Caco-2 (cell line): ENCODE measurements at regions not wholly inside any gene's neighbourhood (a gene's known extent, or its start where the extent isn't known, plus 50 kb on each side); places are given as distances from the start of the nearest gene placed in this dataset.

Experiments used
- BruUV-seq: library from RNA; stranded (reverse); fragments of 400-500 nt; replicated peaks from 2 replicates; lab custom pipeline; 2021; lab: Mats Ljungman, UMichigan
- CTCF ChIA-PET: fragments of 300-600 bp; sonication (Branson Sonifier 250); formaldehyde crosslinking; loops from one replicate; lab custom pipeline; 2022; ENCODE audit warnings: antibody characterized with exemption; lab: Charles Lee
- POLR2A ChIA-PET: fragments of 300-600 bp; sonication (Branson Sonifier 250); formaldehyde crosslinking; loops from one replicate; lab custom pipeline; 2022; ENCODE audit warnings: antibody characterized with exemption; lab: Charles Lee
- DNase-seq, 2 experiments: peaks; one replicate each; pipeline versions ENCODE4 v3.0.0 to v3.0.0-alpha.2; 2020 to 2022
- H3K27me3 ChIP-seq: replicated peaks from 2 replicates; pipeline ENCODE4 v1.6.0; 2011; ENCODE audit warnings: low read length; ENCODE audit not compliant: control insufficient read depth, insufficient read depth
- H3K36me3 ChIP-seq: 2 replicates; pipeline ENCODE4 v1.5.1; 2011; ENCODE audit warnings: low read length; ENCODE audit not compliant: control insufficient read depth, insufficient read depth
- H3K4me1 ChIP-seq: fragments of 250-450 bp; sonication (Bioruptor Pico); 2 replicates; pipeline ENCODE4 v1.5.1; 2020; ENCODE audit warnings: mild to moderate bottlenecking
- H3K4me3 ChIP-seq: 2 replicates; pipeline ENCODE4 v1.5.1; 2011; ENCODE audit warnings: low read depth, mild to moderate bottlenecking, control low read depth, low read length
- H3K9me3 ChIP-seq: fragments of 250-450 bp; sonication (Bioruptor Pico); 2 replicates; pipeline ENCODE4 v1.5.1; 2020; ENCODE audit warnings: mild to moderate bottlenecking, moderate library complexity
- H3K27ac Mint-ChIP-seq: one replicate; pipeline ENCODE4 v1.8.0; 2022; ENCODE audit warnings: mixed read lengths; ENCODE audit not compliant: unreplicated experiment
- H3K27me3 Mint-ChIP-seq: one replicate; pipeline ENCODE4 v1.8.0; 2022; ENCODE audit warnings: mixed read lengths; ENCODE audit not compliant: insufficient read depth, unreplicated experiment
- H3K36me3 Mint-ChIP-seq: one replicate; pipeline ENCODE4 v1.8.0; 2022; ENCODE audit warnings: mild to moderate bottlenecking, mixed read lengths; ENCODE audit not compliant: insufficient read depth, unreplicated experiment
- H3K4me1 Mint-ChIP-seq: one replicate; pipeline ENCODE4 v1.8.0; 2022; ENCODE audit warnings: low read depth, mixed read lengths; ENCODE audit not compliant: unreplicated experiment
- H3K4me3 Mint-ChIP-seq: one replicate; pipeline ENCODE4 v1.8.0; 2022; ENCODE audit warnings: mild to moderate bottlenecking, moderate library complexity, mixed read lengths; ENCODE audit not compliant: unreplicated experiment
- H3K9me3 Mint-ChIP-seq: one replicate; pipeline ENCODE4 v1.8.0; 2022; ENCODE audit warnings: mixed read lengths; ENCODE audit not compliant: unreplicated experiment
- intact Hi-C: fragments of 100-400 bp; cut with micrococcal nuclease; formaldehyde crosslinking; loops from one replicate; pipeline ENCODE4 v1.10.0; 2022; ENCODE audit not compliant: unreplicated experiment
- TF ChIP-seq, protein P1 (sequence below), 2 experiments: fragments of 200-600 bp in 1 of 2; IDR thresholded peaks; 1 replicate in 1 of 2; 2 replicates in 1 of 2; pipeline versions ENCODE4 v1.5.1 to v1.8.0; 2011 to 2022; ENCODE audit warnings: antibody characterized with exemption in 1 of 2, control low read depth in 1 of 2, inconsistent platforms in 1 of 2, low read depth in 1 of 2, low read length in 1 of 2, mild to moderate bottlenecking in 1 of 2, moderate library complexity in 1 of 2; ENCODE audit not compliant: insufficient read depth in 1 of 2, severe bottlenecking in 1 of 2, unreplicated experiment in 1 of 2

DNA sequence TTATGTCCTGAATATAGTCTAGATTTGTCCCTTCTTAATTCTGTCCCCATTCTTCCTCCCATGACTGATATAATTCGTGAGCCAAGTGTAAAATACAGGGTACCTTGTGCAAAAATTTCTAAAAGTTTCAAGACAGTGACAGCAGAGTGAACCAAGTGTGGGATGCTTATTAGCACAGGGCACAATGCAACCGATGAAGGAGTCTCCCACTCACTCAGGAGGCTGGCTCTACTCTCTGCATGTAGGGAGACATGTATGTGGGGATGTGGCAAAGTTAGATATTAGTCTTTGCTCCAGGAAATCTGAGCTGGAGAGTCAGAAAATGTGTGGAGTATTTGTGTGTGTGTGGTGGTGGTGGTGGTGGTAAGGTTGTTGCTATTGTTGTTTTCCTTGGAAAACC lies 305.9 kb downstream of the CHL1 start:
- H3K36me3 Mint-ChIP-seq, result no peaks in the 10 kb centered on the region
- ChIA-PET POLR2A (no interaction called here), CTCF (no interaction called here)
- Histone ChIP-seq H3K36me3 (no peaks in the 10 kb centered on the region), H3K4me3 (no peak overlapping the region), H3K4me1 (no peaks in the 10 kb centered on the region), H3K9me3 (no peaks in the 10 kb centered on the region), H3K27me3 (no peaks in the 10 kb centered on the region)
- H3K4me1 Mint-ChIP-seq, result no peaks in the 10 kb centered on the region
- no peak overlapping the region for H3K4me3 Mint-ChIP-seq
- H3K27ac Mint-ChIP-seq, result no peak overlapping the region
- intact Hi-C loops, result no loop called here
- DNase-seq, result no peak
- H3K9me3 Mint-ChIP-seq, result no peaks in the 10 kb centered on the region
- TF ChIP-seq, protein P1, sequence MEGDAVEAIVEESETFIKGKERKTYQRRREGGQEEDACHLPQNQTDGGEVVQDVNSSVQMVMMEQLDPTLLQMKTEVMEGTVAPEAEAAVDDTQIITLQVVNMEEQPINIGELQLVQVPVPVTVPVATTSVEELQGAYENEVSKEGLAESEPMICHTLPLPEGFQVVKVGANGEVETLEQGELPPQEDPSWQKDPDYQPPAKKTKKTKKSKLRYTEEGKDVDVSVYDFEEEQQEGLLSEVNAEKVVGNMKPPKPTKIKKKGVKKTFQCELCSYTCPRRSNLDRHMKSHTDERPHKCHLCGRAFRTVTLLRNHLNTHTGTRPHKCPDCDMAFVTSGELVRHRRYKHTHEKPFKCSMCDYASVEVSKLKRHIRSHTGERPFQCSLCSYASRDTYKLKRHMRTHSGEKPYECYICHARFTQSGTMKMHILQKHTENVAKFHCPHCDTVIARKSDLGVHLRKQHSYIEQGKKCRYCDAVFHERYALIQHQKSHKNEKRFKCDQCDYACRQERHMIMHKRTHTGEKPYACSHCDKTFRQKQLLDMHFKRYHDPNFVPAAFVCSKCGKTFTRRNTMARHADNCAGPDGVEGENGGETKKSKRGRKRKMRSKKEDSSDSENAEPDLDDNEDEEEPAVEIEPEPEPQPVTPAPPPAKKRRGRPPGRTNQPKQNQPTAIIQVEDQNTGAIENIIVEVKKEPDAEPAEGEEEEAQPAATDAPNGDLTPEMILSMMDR (IDR thresholded peaks at IDR 0.05; ENCODE audit: insufficient read depth in 1 of 2, low read depth in 1 of 2, low read length in 1 of 2, severe bottlenecking in 1 of 2, unreplicated experiment in 1 of 2), result no peak
- BruUV-seq, result no TSS peak
- H3K27me3 Mint-ChIP-seq, result no peaks in the 10 kb centered on the region

DNA sequence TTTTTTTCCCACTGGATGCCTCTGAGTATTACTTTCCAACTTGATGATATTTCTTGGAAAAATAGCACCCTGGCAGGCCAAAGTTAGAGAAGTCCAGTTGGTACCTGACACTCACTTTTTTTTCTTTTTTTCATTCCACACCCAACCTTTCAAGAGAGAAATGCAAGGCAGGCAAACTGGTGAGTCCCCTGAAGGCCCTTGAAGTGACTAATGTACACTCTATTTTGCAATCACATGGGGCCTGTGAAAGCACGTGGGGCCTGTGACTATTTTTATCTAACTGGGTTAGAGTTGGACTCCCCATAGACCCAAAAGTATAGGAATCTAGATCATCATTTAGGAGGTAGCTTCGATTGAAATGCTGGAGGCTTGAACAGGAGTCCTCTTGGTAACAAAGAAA lies 316.7 kb downstream of the CHL1 start:
- H3K4me1 Mint-ChIP-seq, result no peaks in the 10 kb centered on the region
- H3K9me3 Mint-ChIP-seq, result peaks cover 8% of the 10 kb centered on the region
- no TSS peak for BruUV-seq
- TF ChIP-seq, protein P1 (IDR thresholded peaks at IDR 0.05; ENCODE audit: insufficient read depth in 1 of 2, low read depth in 1 of 2, low read length in 1 of 2, severe bottlenecking in 1 of 2, unreplicated experiment in 1 of 2), result no peak
- no peaks in the 10 kb centered on the region for H3K27me3 ChIP-seq
- POLR2A ChIA-PET, result no interaction called here
- H3K36me3 ChIP-seq, result no peaks in the 10 kb centered on the region
- no peak overlapping the region for H3K27ac Mint-ChIP-seq
- CTCF ChIA-PET, result no interaction called here
- H3K4me3 Mint-ChIP-seq, result no peak overlapping the region
- peaks cover 2% of the 10 kb centered on the region for H3K27me3 Mint-ChIP-seq
- H3K36me3 Mint-ChIP-seq, result no peaks in the 10 kb centered on the region
- intact Hi-C loops, result no loop called here
- H3K4me1 ChIP-seq, result no peaks in the 10 kb centered on the region
- H3K4me3 ChIP-seq, result no peak overlapping the region
- DNase-seq, result no peak
- no peaks in the 10 kb centered on the region for H3K9me3 ChIP-seq

DNA sequence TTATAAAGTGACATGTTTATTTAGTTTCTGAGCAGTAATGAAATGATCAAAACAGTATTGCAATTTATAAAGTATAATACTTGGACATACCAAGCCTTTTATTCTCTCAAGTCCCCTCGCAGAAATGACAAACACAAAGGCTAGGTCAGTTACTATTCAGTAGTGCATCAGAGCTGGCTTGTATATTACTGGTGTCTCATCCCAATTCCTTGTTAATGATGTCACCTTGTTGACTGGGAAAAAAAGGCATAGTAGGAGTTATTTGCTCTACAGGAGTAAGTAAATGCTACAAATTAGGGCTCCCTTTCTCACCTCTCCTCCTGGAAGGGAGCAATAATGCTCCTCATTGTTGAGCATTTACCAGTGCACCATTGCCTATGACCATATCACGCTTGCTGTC lies 317.6 kb downstream of the CHL1 start:
- H3K27me3 ChIP-seq, result no peaks in the 10 kb centered on the region
- ChIA-PET CTCF (no interaction called here), POLR2A (no interaction called here)
- Mint-ChIP-seq H3K4me3 (no peak overlapping the region), H3K36me3 (no peaks in the 10 kb centered on the region), H3K9me3 (peaks cover 2% of the 10 kb centered on the region), H3K4me1 (no peaks in the 10 kb centered on the region), H3K27me3 (no peaks in the 10 kb centered on the region), H3K27ac (no peak overlapping the region)
- DNase-seq, result no peak
- H3K4me1 ChIP-seq, result no peaks in the 10 kb centered on the region
- BruUV-seq, result no TSS peak
- TF ChIP-seq, protein P1 (IDR thresholded peaks at IDR 0.05; ENCODE audit: insufficient read depth in 1 of 2, low read depth in 1 of 2, low read length in 1 of 2, severe bottlenecking in 1 of 2, unreplicated experiment in 1 of 2), result no peak
- no peaks in the 10 kb centered on the region for H3K36me3 ChIP-seq
- no peaks in the 10 kb centered on the region for H3K9me3 ChIP-seq
- intact Hi-C loops, result no loop called here
- no peak overlapping the region for H3K4me3 ChIP-seq
